ENCODE measurements at regions not wholly inside any gene's neighbourhood (a gene's known extent, or its start where the extent isn't known, plus 50 kb on each side); places are given as distances from the start of the nearest gene placed in this dataset.

DNA sequence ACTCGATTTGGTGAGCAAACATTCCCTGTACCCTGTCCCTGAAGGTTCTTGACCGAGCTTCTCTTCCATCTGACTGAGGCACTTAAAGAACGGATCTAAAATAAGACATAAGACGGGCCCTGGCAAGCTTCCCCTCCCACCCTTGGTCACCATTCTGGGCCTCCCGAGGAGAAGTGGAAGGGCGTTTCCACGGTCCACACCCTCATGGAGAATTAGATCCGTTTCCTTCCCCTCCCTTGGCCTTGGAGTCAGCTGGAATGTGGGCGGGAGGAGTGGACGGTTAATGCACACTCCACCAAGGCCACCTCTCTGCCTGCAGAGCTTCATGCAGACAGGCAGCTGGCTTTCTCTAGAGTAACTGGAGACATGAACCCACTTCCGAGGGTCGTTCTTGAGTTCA is 257.3 kb upstream of the APCDD1 start:
- no peak overlapping the region for H3K27ac ChIP-seq
- TF ChIP-seq ZFX (IDR thresholded peaks at IDR 0.05), result no peak
- TF ChIP-seq, protein P1, sequence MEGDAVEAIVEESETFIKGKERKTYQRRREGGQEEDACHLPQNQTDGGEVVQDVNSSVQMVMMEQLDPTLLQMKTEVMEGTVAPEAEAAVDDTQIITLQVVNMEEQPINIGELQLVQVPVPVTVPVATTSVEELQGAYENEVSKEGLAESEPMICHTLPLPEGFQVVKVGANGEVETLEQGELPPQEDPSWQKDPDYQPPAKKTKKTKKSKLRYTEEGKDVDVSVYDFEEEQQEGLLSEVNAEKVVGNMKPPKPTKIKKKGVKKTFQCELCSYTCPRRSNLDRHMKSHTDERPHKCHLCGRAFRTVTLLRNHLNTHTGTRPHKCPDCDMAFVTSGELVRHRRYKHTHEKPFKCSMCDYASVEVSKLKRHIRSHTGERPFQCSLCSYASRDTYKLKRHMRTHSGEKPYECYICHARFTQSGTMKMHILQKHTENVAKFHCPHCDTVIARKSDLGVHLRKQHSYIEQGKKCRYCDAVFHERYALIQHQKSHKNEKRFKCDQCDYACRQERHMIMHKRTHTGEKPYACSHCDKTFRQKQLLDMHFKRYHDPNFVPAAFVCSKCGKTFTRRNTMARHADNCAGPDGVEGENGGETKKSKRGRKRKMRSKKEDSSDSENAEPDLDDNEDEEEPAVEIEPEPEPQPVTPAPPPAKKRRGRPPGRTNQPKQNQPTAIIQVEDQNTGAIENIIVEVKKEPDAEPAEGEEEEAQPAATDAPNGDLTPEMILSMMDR (conservative IDR thresholded peaks at IDR 0.05), result no peak

DNA sequence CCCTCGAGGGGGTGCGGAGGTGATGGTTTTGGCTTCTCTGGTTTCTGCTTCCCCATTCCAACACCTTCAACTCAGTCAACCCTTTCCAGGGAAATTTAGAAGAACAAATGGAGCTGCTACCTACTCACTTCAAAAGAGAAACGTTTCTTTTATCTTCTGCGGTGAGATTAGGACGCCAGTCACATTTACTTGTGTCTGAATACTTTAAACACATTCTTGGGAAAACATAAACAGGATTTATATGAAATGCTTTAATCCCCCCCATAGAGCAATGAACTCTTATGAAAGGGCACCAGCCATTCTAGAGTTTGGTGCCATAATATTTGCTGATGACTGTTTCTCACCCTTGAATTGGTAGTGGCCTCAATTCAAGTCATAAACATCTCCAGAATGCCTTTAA is 253.2 kb upstream of the APCDD1 start:
- H3K27ac ChIP-seq, result no peak overlapping the region
- TF ChIP-seq ZFX (IDR thresholded peaks at IDR 0.05), result no peak
- TF ChIP-seq, protein P1 (conservative IDR thresholded peaks at IDR 0.05), result no peak

DNA sequence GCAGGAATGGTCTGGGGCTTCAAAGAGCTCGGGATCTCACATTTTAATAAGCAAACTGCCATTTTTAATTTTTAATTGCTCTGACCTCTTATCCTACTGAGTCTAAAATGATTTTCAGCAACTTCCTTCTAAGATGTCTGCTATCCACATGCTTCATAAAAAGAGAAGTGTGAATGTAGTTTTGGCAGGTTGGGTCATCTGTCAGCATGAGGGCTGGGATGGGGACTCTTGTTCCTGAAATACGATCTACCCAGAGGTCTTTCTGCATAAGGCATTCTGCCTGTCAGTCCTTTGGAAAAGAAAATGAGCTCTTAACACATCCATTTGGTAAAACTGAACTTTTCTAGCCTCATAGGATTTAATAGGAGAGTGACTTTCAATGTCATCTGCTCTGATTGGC is 252.8 kb upstream of the APCDD1 start:
- no peak overlapping the region for H3K27ac ChIP-seq
- no peak for TF ChIP-seq ZFX (IDR thresholded peaks at IDR 0.05)
- TF ChIP-seq, protein P1 (conservative IDR thresholded peaks at IDR 0.05), result no peak

DNA sequence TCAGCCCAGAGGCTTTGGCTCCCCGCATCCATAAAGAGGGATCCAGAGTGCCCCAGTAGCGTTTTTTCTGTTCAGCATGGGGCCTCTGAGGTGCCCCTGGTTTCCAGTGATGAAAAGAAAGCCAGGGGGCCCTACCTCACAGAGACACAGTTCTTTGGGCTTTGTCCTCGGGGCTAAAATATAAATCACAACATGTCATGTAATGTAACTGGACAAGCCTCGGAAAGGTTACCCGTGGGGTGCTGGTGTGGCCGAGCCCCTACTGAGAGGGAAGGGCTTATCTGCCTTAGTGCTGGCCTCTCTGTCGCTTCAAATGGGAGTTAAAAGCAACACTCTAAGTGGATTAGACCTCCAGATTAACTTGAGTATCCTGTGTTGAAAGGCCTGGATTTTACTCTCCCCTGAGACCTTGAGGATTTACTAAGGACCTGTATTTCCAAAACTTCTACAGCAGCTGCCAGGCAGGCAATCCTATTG is 251.6 kb upstream of the APCDD1 start:
- H3K27ac ChIP-seq, result no peak overlapping the region
- TF ChIP-seq, protein P1 (conservative IDR thresholded peaks at IDR 0.05), result no peak
- no peak for TF ChIP-seq ZFX (IDR thresholded peaks at IDR 0.05)

DNA sequence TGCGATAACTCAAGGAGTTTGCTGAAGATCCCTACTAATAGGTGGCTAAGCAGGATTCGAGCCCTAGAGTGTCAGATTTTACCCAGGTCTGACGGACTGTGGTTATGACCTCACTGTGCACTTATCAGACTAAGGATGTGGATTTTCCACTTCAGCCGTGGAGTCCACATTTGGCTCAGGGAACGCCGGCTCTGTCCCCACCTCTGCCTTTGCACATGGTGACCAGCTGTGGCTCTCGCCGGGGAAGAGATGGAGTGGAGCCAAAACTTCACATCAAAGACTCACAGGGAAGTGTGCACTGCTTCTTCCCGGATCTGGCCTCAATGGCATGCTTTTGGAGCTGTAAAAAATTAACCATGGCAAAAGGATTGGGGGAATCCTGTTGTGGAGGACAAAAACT is 249.3 kb upstream of the APCDD1 start:
- H3K27ac ChIP-seq, result no peak overlapping the region
- TF ChIP-seq, protein P1 (conservative IDR thresholded peaks at IDR 0.05), result no peak
- TF ChIP-seq ZFX (IDR thresholded peaks at IDR 0.05), result no peak

DNA sequence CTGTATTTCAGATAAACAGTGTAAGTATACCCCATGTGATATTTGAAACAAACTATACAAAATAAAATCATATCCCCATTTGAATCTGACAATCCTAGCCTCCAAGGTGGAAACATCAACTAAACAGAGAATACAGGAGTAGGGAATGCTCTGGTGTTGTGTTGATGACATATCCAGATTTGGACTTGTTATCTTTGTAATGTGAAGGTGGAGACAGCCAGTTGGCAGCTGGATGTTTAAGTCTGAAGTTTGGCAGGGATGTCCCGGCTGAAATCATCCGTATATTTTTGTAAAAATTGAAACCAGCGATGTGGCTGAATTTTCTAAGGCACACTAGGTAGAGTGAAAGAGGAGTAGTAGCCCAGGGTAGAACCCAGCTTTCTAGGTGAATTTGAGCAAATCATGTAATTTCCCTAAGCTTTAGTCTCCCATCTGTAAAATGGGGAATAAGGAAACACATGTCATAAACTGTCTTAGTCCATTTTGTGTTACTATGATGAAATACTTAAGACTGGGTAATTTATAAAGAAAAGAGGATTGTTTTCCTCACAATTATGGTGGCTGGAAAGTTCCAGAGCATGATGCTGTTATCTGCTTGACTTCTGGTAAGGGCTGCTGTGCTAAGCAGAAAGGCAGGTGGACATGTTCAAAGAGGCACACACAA is 246.6 kb upstream of the APCDD1 start:
- H3K27ac ChIP-seq, result no peak overlapping the region

DNA sequence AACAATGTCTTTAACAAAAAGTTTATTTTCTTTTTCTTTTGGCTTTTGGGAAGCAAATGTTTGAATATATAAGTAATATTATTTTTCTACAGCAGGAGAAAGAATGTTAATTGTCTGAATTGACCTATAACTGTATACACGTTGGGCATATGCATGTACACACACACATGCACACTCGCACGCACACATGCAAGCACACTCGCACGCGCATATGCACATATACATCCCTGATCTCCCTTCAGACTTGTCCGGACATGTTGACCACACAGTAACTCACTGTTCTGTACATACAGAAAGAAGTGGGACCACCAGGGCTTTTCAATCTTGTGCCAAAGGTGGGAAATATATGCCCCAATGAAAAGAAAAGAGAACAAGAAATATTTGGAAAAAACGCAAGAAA is 245.1 kb upstream of the APCDD1 start:
- no peak overlapping the region for H3K27ac ChIP-seq
- TF ChIP-seq, protein P1 (conservative IDR thresholded peaks at IDR 0.05), result no peak
- no peak for TF ChIP-seq ZFX (IDR thresholded peaks at IDR 0.05)

More for the DNA sequence above, 246.6 kb upstream of the APCDD1 start:
- TF ChIP-seq, protein P1 (conservative IDR thresholded peaks at IDR 0.05), result no peak
- TF ChIP-seq ZFX (IDR thresholded peaks at IDR 0.05), result no peak
